Jurkat, Clone E6-1 (cell line): ENCODE measurements at regions not wholly inside any gene's neighbourhood (a gene's known extent, or its start where the extent isn't known, plus 50 kb on each side); places are given as distances from the start of the nearest gene placed in this dataset.

ENCODE experiments used
- DNase-seq: peaks from one replicate; pipeline ENCODE4 v3.0.0-alpha.2; 2011; ENCODE audit warnings: low read depth, low spot score
- H3K4me3 ChIP-seq: 2 replicates; pipeline ENCODE4 v1.5.1; 2011; ENCODE audit warnings: mild to moderate bottlenecking, low read length, control low read depth, moderate library complexity

GRCh38 chr16:62177351-62178203 lies 141.3 kb upstream of the CDH8 start:
- no peak overlapping the region for H3K4me3 ChIP-seq
- no peak for DNase-seq

- DNase-seq = no peak
- H3K4me3 ChIP-seq = no peak overlapping the region
These were observed 134.4 kb upstream of the CDH8 start for GRCh38 chr16:62170642-62171041.

- no peak overlapping the region for H3K4me3 ChIP-seq
- DNase-seq = no peak
These were observed 131.3 kb upstream of the CDH8 start for GRCh38 chr16:62167551-62167950.

- DNase-seq = no peak
- H3K4me3 ChIP-seq = no peak overlapping the region
These were observed 121.3 kb upstream of the CDH8 start for GRCh38 chr16:62157544-62157943.

GRCh38 chr16:62156971-62157370 lies 120.7 kb upstream of the CDH8 start:
- DNase-seq = no peak
- no peak overlapping the region for H3K4me3 ChIP-seq

- DNase-seq = no peak
- no peak overlapping the region for H3K4me3 ChIP-seq
These were observed 113.4 kb upstream of the CDH8 start for GRCh38 chr16:62149631-62150030.

- no peak overlapping the region for H3K4me3 ChIP-seq
- no peak for DNase-seq
These were observed 101.8 kb upstream of the CDH8 start for GRCh38 chr16:62137996-62138395.

GRCh38 chr16:62135911-62136310 lies 99.7 kb upstream of the CDH8 start:
- no peak for DNase-seq
- no peak overlapping the region for H3K4me3 ChIP-seq

- no peak for DNase-seq
- H3K4me3 ChIP-seq = no peak overlapping the region
These were observed 99.2 kb upstream of the CDH8 start for GRCh38 chr16:62135446-62135845.

GRCh38 chr16:62130101-62130500 lies 93.9 kb upstream of the CDH8 start:
- no peak for DNase-seq
- H3K4me3 ChIP-seq = no peak overlapping the region

GRCh38 chr16:62105244-62105643 lies 69.0 kb upstream of the CDH8 start:
- no peak for DNase-seq

GRCh38 chr16:62102588-62102987 lies 66.3 kb upstream of the CDH8 start:
- no peak overlapping the region for H3K4me3 ChIP-seq
- no peak for DNase-seq

More at GRCh38 chr16:62105244-62105643, 69.0 kb upstream of the CDH8 start:
- H3K4me3 ChIP-seq = no peak overlapping the region

GRCh38 chr16:62100651-62101050 lies 64.4 kb upstream of the CDH8 start:
- DNase-seq = no peak
- H3K4me3 ChIP-seq = no peak overlapping the region

- DNase-seq = no peak
- H3K4me3 ChIP-seq = no peak overlapping the region
These were observed 53.5 kb upstream of the CDH8 start for GRCh38 chr16:62089715-62090114.

GRCh38 chr16:62088731-62089410 lies 52.6 kb upstream of the CDH8 start:
- DNase-seq = no peak
- H3K4me3 ChIP-seq = no peak overlapping the region
